Kidney (tissue), 13 donors: ENCODE measurements at regions not wholly inside any gene's neighbourhood (a gene's known extent, or its start where the extent isn't known, plus 50 kb on each side); places are given as distances from the start of the nearest gene placed in this dataset.
"Not testable (repeated sequence)": the region's sequence is repeated elsewhere in the genome, so short reads cannot be mapped to it uniquely, and the experiment has no call there.

Source experiments
- DNase-seq, 5 donors: peaks; one replicate each; pipeline ENCODE4 v3.0.0-alpha.2; 2013 to 2020
- FAIRE-seq: peaks from 2 replicates; lab custom pipeline; 2012; peaks lifted over from hg19 to GRCh38; lab: Jason Lieb, UNC
- H3K27ac ChIP-seq, 2 donors: one replicate each; pipeline ENCODE4 v1.7.0; 2013; ENCODE audit warnings: low read depth in 2 of 2, low read length in 2 of 2, inconsistent platforms in 1 of 2
- H3K27me3 ChIP-seq: one replicate; pipeline ENCODE4 v1.7.1; 2013; ENCODE audit warnings: low read length, inconsistent platforms; ENCODE audit not compliant: control insufficient read depth, insufficient read depth
- H3K36me3 ChIP-seq, 3 donors: one replicate each; pipeline versions ENCODE4 v1.7.0 to v1.7.1; 2013; ENCODE audit warnings: low read length in 3 of 3, control low read depth in 1 of 3, inconsistent platforms in 1 of 3; ENCODE audit not compliant: insufficient read depth in 3 of 3, control insufficient read depth in 2 of 3
- H3K4me1 ChIP-seq, 3 donors: one replicate each; pipeline versions ENCODE4 v1.7.0 to v1.7.1; 2013; ENCODE audit warnings: low read length in 3 of 3, inconsistent platforms in 1 of 3, low read depth in 1 of 3; ENCODE audit not compliant: control insufficient read depth in 2 of 3, insufficient read depth in 2 of 3
- H3K4me3 ChIP-seq, 3 donors: one replicate each; pipeline versions ENCODE4 v1.7.0 to v1.8.1; 2013; ENCODE audit warnings: low read length in 3 of 3, control low read depth in 1 of 3, inconsistent platforms in 1 of 3
- H3K9ac ChIP-seq, 3 donors: one replicate each; pipeline versions ENCODE4 v1.7.0 to v1.7.1; 2013; ENCODE audit warnings: low read length in 3 of 3, control low read depth in 1 of 3, inconsistent platforms in 1 of 3
- H3K9me3 ChIP-seq, 3 donors: one replicate each; pipeline versions ENCODE4 v1.7.0 to v1.7.1; 2013; ENCODE audit warnings: low read length in 3 of 3, control low read depth in 1 of 3, inconsistent platforms in 1 of 3; ENCODE audit not compliant: control insufficient read depth in 2 of 3, insufficient read depth in 1 of 3
- intact Hi-C: fragments of 100-400 bp; cut with DNase I; formaldehyde crosslinking; loops from one replicate; pipeline ENCODE4 v1.11.1; 2022
- TF ChIP-seq, protein P1 (sequence below): IDR thresholded peaks from 3 replicates; pipeline ENCODE4 v1.5.1; 2012; ENCODE audit warnings: mild to moderate bottlenecking, moderate library complexity, borderline replicate concordance; ENCODE audit not compliant: insufficient read depth; ENCODE audit errors: extremely low read depth
- donor health status: control.
- donor health status: control.
- donor health status: control.
- donor health status: control.
- donor health status: control.
- donor health status: DM: yes; HTN: yes; CAD: no.
- donor health status: Normal renal cell carcinoma (clear cell type).

DNA sequence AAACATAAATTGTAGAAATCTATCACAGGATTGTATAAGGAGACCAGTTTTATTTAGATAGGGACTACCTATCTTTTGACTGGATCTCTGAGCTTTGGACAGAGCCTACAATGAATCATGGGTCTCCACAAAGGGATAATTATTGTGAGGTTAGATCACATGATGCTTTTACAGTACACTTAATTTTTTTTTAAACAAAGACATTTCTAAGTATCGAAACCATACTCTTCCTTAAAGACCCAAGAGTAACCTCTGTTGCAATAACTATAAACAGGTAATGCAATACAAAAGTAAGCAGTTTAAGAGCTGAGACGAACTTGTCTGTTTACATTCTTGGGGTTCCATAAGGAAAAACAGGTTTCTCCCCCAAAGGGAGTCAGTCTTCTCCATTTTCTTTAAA is 64.3 kb upstream of the GABRE start:
- Histone ChIP-seq H3K9ac (no peak overlapping the region), H3K27me3 (no peaks in the 10 kb centered on the region), H3K4me1 (no peaks in the 10 kb centered on the region), H3K36me3 (no peaks in the 10 kb centered on the region), H3K4me3 (no peak overlapping the region), H3K27ac (no peak overlapping the region), H3K9me3 (no peaks in the 10 kb centered on the region)
- TF ChIP-seq, protein P1, sequence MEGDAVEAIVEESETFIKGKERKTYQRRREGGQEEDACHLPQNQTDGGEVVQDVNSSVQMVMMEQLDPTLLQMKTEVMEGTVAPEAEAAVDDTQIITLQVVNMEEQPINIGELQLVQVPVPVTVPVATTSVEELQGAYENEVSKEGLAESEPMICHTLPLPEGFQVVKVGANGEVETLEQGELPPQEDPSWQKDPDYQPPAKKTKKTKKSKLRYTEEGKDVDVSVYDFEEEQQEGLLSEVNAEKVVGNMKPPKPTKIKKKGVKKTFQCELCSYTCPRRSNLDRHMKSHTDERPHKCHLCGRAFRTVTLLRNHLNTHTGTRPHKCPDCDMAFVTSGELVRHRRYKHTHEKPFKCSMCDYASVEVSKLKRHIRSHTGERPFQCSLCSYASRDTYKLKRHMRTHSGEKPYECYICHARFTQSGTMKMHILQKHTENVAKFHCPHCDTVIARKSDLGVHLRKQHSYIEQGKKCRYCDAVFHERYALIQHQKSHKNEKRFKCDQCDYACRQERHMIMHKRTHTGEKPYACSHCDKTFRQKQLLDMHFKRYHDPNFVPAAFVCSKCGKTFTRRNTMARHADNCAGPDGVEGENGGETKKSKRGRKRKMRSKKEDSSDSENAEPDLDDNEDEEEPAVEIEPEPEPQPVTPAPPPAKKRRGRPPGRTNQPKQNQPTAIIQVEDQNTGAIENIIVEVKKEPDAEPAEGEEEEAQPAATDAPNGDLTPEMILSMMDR = no peak
- intact Hi-C loops = no loop called here
- FAIRE-seq (no peak), DNase-seq (no peak)

DNA sequence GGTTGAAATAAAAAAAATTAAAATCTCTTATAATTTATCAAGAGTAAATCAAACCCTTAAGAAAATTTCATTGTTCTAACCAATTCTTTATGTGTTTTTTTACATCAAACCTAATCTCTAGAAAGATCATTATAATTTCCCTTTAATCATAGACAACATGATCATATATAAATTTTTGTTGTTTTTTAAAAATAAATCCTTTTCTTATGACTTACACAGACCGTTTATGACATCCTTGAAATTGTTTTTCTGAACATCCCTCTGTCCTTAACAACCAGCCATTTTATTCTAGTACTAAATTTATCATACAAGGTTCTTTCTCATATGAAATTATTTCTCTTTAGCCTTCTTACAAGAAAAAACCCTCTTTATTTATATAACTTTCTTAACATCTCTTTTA is 62.7 kb upstream of the GABRE start:
- Histone ChIP-seq H3K27me3 (no peaks in the 10 kb centered on the region), H3K9ac (no peak overlapping the region), H3K27ac (no peak overlapping the region), H3K9me3 (no peaks in the 10 kb centered on the region), H3K36me3 (no peaks in the 10 kb centered on the region), H3K4me1 (no peaks in the 10 kb centered on the region), H3K4me3 (no peak overlapping the region)
- no peak for FAIRE-seq
- DNase-seq = no peak
- intact Hi-C loops = no loop called here
- TF ChIP-seq, protein P1 = no peak

DNA sequence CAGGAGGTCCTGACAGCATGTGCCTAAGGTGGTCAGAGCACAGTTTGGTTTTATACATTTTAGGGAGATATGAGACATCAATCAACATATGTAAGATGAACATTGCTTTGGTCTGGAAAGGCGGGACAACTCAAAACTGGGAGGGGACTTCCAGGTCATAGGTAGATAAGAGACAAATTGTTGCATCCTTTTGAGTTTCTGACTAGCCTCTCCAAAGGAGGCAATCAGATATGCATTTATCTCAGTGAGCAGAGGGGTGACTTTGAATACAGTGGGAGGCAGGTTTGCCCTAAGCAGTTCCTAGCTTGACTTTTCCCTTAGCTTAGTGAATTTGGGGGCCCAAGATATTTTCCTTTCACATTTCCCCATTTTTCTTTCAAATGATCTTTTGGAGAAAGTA is 56.9 kb upstream of the GABRE start:
- intact Hi-C loops, H3K4me1 ChIP-seq, H3K4me3 ChIP-seq, H3K36me3 ChIP-seq, DNase-seq, H3K9ac ChIP-seq, H3K27me3 ChIP-seq, H3K27ac ChIP-seq, FAIRE-seq, H3K9me3 ChIP-seq: not testable (repeated sequence)

DNA sequence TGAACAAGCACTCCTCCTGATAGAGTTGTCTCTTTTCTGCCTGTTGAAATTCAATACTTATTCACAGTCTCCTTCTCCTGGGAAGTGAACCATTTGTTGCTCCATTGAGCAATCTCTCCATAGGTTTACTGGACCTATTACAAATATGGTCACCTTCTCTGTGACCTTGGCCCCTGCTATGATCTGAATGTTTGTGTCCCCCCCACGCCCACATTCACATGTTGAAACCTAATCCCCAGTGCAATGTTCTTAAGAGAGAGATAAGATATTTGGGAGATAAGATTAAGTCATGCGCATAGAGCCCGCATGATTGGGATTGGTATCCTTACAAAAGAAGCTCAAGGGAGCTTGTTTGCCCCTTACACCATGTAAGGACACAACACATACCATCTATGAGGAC is 54.1 kb upstream of the GABRE start:
- no peak overlapping the region for H3K27ac ChIP-seq
- H3K4me3 ChIP-seq = no peak overlapping the region
- no peaks in the 10 kb centered on the region for H3K9me3 ChIP-seq

More for the DNA sequence above, 54.1 kb upstream of the GABRE start:
- no peak for FAIRE-seq
- no peaks in the 10 kb centered on the region for H3K27me3 ChIP-seq
- no peaks in the 10 kb centered on the region for H3K4me1 ChIP-seq
- no peak overlapping the region for H3K9ac ChIP-seq
- H3K36me3 ChIP-seq = no peaks in the 10 kb centered on the region
- TF ChIP-seq, protein P1 = no peak
- intact Hi-C loops = no loop called here
- DNase-seq = no peak
